ENCODE measurements at regions not wholly inside any gene's neighbourhood (a gene's known extent, or its start where the extent isn't known, plus 50 kb on each side); places are given as distances from the start of the nearest gene placed in this dataset.

GRCh38 chr4:110840221-110840654 is 217.4 kb upstream of the PITX2 start:
- 0 out of 2 replicates have a peak, but pooled peaks cover 2% of the 10 kb centered on the region for H3K9me3 ChIP-seq (replicated peaks; ENCODE audit: control insufficient read depth, insufficient read depth, low read depth, low read length)
- FAIRE-seq (no peak), ATAC-seq (no peak), DNase-seq (ENCODE audit: extremely low read depth in 1 of 4, low spot score in 3 of 4) (no peak)
- no peaks in the 10 kb centered on the region for H3K36me3 ChIP-seq (ENCODE audit: control insufficient read depth, insufficient read depth, low read length)
- no peaks in the 10 kb centered on the region for H3K9me1 ChIP-seq (ENCODE audit: control insufficient read depth, insufficient read depth, low read length)
- no peak overlapping the region for H3K27ac ChIP-seq (ENCODE audit: extremely low read depth, low read depth, low read length)
- no peak overlapping the region for H2AFZ ChIP-seq (ENCODE audit: low read depth, low read length)
- H3K27me3 ChIP-seq (ENCODE audit: control insufficient read depth in 2 of 2, insufficient read depth in 2 of 2, low read length in 2 of 2): no peaks in the 10 kb centered on the region
- no peaks in the 10 kb centered on the region for H3K4me1 ChIP-seq (replicated peaks in 1 of 2; ENCODE audit: control insufficient read depth in 2 of 2, insufficient read depth in 2 of 2, low read length in 2 of 2)
- ChIA-PET CTCF (ENCODE audit: low intra/inter-chr PET ratio) (no interaction called here), POLR2A (no interaction called here)
- intact Hi-C loops (cut with micrococcal nuclease): no loop called here
- in situ Hi-C loops (cut with MboI): no loop called here
- H4K20me1 ChIP-seq (replicated peaks; ENCODE audit: control insufficient read depth, insufficient read depth, low read length): no peaks in the 10 kb centered on the region
- no peaks in the 10 kb centered on the region for H3K79me2 ChIP-seq (ENCODE audit: control insufficient read depth, insufficient read depth, low read length)
- no peak overlapping the region for H3K4me2 ChIP-seq (ENCODE audit: insufficient read depth, low read length)
- no TSS peak for BruUV-seq (replicated peaks)
- no peak overlapping the region for H3K9ac ChIP-seq (ENCODE audit: insufficient read depth in 1 of 2, low read depth in 2 of 2, low read length in 2 of 2)
- no peak overlapping the region for H3K4me3 ChIP-seq
- TF ChIP-seq PREB (CRISPR knock-in tag; IDR thresholded peaks at IDR 0.05) (no peak), THRAP3 (IDR thresholded peaks at IDR 0.05; ENCODE audit: borderline replicate concordance) (no peak), ZNF3 (CRISPR knock-in tag; IDR thresholded peaks at IDR 0.05) (no peak), GABPA (tag; conservative IDR thresholded peaks at IDR 0.05; ENCODE audit: low read depth) (no peak), CREBBP (IDR thresholded peaks at IDR 0.05; ENCODE audit: low read depth, low read length) (no peak), FOSL1 (tag; conservative IDR thresholded peaks at IDR 0.05) (no peak), ID3 (CRISPR knock-in tag; IDR thresholded peaks at IDR 0.05) (no peak), ID3 (tag; IDR thresholded peaks at IDR 0.05) (no peak), CHAMP1 (IDR thresholded peaks at IDR 0.05) (no peak), BMI1 (IDR thresholded peaks at IDR 0.05; ENCODE audit: low read length) (no peak)
- WGBS (ENCODE audit: insufficient coverage, low coverage, missing lambda C conversion rate): 0% methylated on average over 2 of the region's 2 CpGs
